CD14-positive monocyte (primary cell): ENCODE measurements at regions not wholly inside any gene's neighbourhood (a gene's known extent, or its start where the extent isn't known, plus 50 kb on each side); places are given as distances from the start of the nearest gene placed in this dataset.

Source experiments
- DNase-seq, 3 donors: peaks; one replicate each; pipeline ENCODE4 v3.0.0-alpha.2; 2011 to 2022
- H2AFZ ChIP-seq: 2 replicates; pipeline ENCODE4 v1.6.0; 2012; ENCODE audit warnings: mild to moderate bottlenecking, low read depth, low read length, inconsistent platforms; ENCODE audit not compliant: insufficient read depth, poor library complexity, severe bottlenecking
- H3K27ac ChIP-seq, 2 donors: 1 replicate in 1 of 2; 2 replicates in 1 of 2; pipeline ENCODE4 v1.5.1; 2012 to 2013; ENCODE audit warnings: low read length in 2 of 2, control low read depth in 1 of 2, inconsistent platforms in 1 of 2, low read depth in 1 of 2, mild to moderate bottlenecking in 1 of 2
- H3K27me3 ChIP-seq, 2 donors: one replicate each; pipeline versions ENCODE4 v1.6.0 to v1.6.1; 2011 to 2013; ENCODE audit warnings: low read length in 2 of 2; ENCODE audit not compliant: control insufficient read depth in 2 of 2, insufficient read depth in 2 of 2
- H3K36me3 ChIP-seq, 2 donors: replicated peaks in 1 of 2; 1 replicate in 1 of 2; 2 replicates in 1 of 2; pipeline versions ENCODE4 v1.5.1 to v1.6.1; 2012 to 2013; ENCODE audit warnings: low read length in 2 of 2, control low read depth in 1 of 2, inconsistent platforms in 1 of 2, mild to moderate bottlenecking in 1 of 2; ENCODE audit not compliant: insufficient read depth in 2 of 2, control insufficient read depth in 1 of 2
- H3K4me1 ChIP-seq, 2 donors: 1 replicate in 1 of 2; 2 replicates in 1 of 2; pipeline versions ENCODE4 v1.5.1 to v1.6.1; 2012 to 2013; ENCODE audit warnings: low read length in 2 of 2, control low read depth in 1 of 2, inconsistent platforms in 1 of 2, mild to moderate bottlenecking in 1 of 2, moderate library complexity in 1 of 2; ENCODE audit not compliant: insufficient read depth in 2 of 2, control insufficient read depth in 1 of 2
- H3K4me2 ChIP-seq: replicated peaks from 2 replicates; pipeline ENCODE3; 2012; ENCODE audit warnings: low read length, moderate library complexity, mild to moderate bottlenecking; ENCODE audit not compliant: poor library complexity, severe bottlenecking; ENCODE audit errors: extremely low read depth
- H3K4me3 ChIP-seq, 3 experiments: fragments of 200-600 bp in 1 of 3; sonication (generic) in 1 of 3; replicated peaks in 1 of 3; 1 replicate in 2 of 3; 2 replicates in 1 of 3; pipeline ENCODE4 v1.5.1; 2011 to 2013; ENCODE audit warnings: low read length in 3 of 3, mild to moderate bottlenecking in 3 of 3, control low read depth in 2 of 3, low read depth in 2 of 3, inconsistent platforms in 1 of 3, moderate library complexity in 1 of 3
- H3K79me2 ChIP-seq: 2 replicates; pipeline ENCODE4 v1.6.0; 2012; ENCODE audit warnings: mild to moderate bottlenecking, control low read depth, inconsistent platforms, low read length, moderate library complexity; ENCODE audit not compliant: insufficient read depth
- H3K9ac ChIP-seq: 2 replicates; pipeline ENCODE4 v1.6.0; 2017; ENCODE audit warnings: low read length, mild to moderate bottlenecking; ENCODE audit not compliant: insufficient read depth, poor library complexity, severe bottlenecking
- H3K9me3 ChIP-seq, 2 donors: replicated peaks in 1 of 2; 1 replicate in 1 of 2; 2 replicates in 1 of 2; pipeline versions ENCODE4 v1.5.1 to v1.6.1; 2012 to 2013; ENCODE audit warnings: low read length in 2 of 2, control low read depth in 1 of 2; ENCODE audit not compliant: control insufficient read depth in 1 of 2, insufficient read depth in 1 of 2
- H4K20me1 ChIP-seq: 2 replicates; pipeline ENCODE4 v1.6.0; 2012; ENCODE audit warnings: mild to moderate bottlenecking, low read length, control low read depth, moderate library complexity; ENCODE audit not compliant: insufficient read depth
- H3K27ac Mint-ChIP-seq, 7 donors: one replicate each; pipeline ENCODE4 v1.8.0; 2020; ENCODE audit warnings: mild to moderate bottlenecking in 7 of 7, mixed read lengths in 7 of 7, moderate library complexity in 6 of 7, inconsistent platforms in 2 of 7
- H3K27me3 Mint-ChIP-seq, 3 donors: one replicate each; pipeline ENCODE4 v1.8.0; 2021 to 2022; ENCODE audit warnings: low read depth in 3 of 3, mild to moderate bottlenecking in 3 of 3, mixed read lengths in 3 of 3, moderate library complexity in 3 of 3, inconsistent platforms in 1 of 3
- H3K36me3 Mint-ChIP-seq, 2 donors: one replicate each; pipeline ENCODE4 v1.8.0; 2020; ENCODE audit warnings: mixed read lengths in 2 of 2, inconsistent platforms in 1 of 2, mild to moderate bottlenecking in 1 of 2
- H3K4me1 Mint-ChIP-seq: one replicate; pipeline ENCODE4 v1.8.0; 2020; ENCODE audit warnings: mild to moderate bottlenecking, mixed read lengths
- H3K4me3 Mint-ChIP-seq, 2 donors: one replicate each; pipeline ENCODE4 v1.8.0; 2020; ENCODE audit warnings: mild to moderate bottlenecking in 2 of 2, mixed read lengths in 2 of 2, moderate library complexity in 1 of 2
- H3K9me3 Mint-ChIP-seq, 7 donors: one replicate each; pipeline ENCODE4 v1.8.0; 2020 to 2022; ENCODE audit warnings: mixed read lengths in 7 of 7, mild to moderate bottlenecking in 6 of 7, moderate library complexity in 6 of 7, inconsistent platforms in 2 of 7
- CTCF ChIP-seq: fragments of 200-600 bp; IDR thresholded peaks from one replicate; pipeline ENCODE4 v1.8.0; 2022; ENCODE audit warnings: antibody characterized with exemption, mild to moderate bottlenecking
- WGBS: methylation state at CpG from one replicate; pipeline ENCODE4 v1.1.5; 2013; ENCODE audit warnings: missing lambda C conversion rate; ENCODE audit not compliant: insufficient coverage; 5-methylcytosine and 5-hydroxymethylcytosine counted together
- intact Hi-C, 2 donors: fragments of 100-400 bp; cut with micrococcal nuclease; formaldehyde crosslinking; loops; one replicate each; pipeline versions ENCODE4 v1.15.0 to v1.15.1; 2023

- Mint-ChIP-seq H3K4me3 (no peak overlapping the region), H3K9me3 (peaks cover 12 to 29% (median 27%) of the 10 kb centered on the region in 7 donors), H3K36me3 (no peaks in the 10 kb centered on the region), H3K4me1 (no peaks in the 10 kb centered on the region), H3K27ac (no peak overlapping the region), H3K27me3 (peaks cover under 1 to 5% (median 4%) of the 10 kb centered on the region in 3 donors)
- H3K4me3 ChIP-seq, result no peak overlapping the region
- no peak overlapping the region for H3K27ac ChIP-seq
- H3K27me3 ChIP-seq, result no peaks in the 10 kb centered on the region
- no peaks in the 10 kb centered on the region for H3K79me2 ChIP-seq
- no peaks in the 10 kb centered on the region for H3K4me1 ChIP-seq
- intact Hi-C loops, result no loop called here
- 89% methylated on average over 7 of the region's 8 CpGs for WGBS
- H3K9ac ChIP-seq, result no peak overlapping the region
- TF ChIP-seq CTCF, result no peak
- no peak overlapping the region for H2AFZ ChIP-seq
- H3K9me3 ChIP-seq, result peaks cover 7 to 16% of the 10 kb centered on the region in 2 donors
- H3K36me3 ChIP-seq, result no peaks in the 10 kb centered on the region
- H3K4me2 ChIP-seq, result no peak overlapping the region
- no peaks in the 10 kb centered on the region for H4K20me1 ChIP-seq
- no peak for DNase-seq
These were observed 314.9 kb upstream of the AUTS2 start for GRCh38 chr7:69283421-69283820.

GRCh38 chr7:69285854-69286253 is 312.4 kb upstream of the AUTS2 start:
- Mint-ChIP-seq H3K9me3 (peaks cover 12 to 29% (median 22%) of the 10 kb centered on the region in 7 donors), H3K4me3 (no peak overlapping the region), H3K27ac (no peak overlapping the region), H3K27me3 (peaks cover 2 to 5% (median 4%) of the 10 kb centered on the region in 3 donors), H3K36me3 (no peaks in the 10 kb centered on the region), H3K4me1 (no peaks in the 10 kb centered on the region)
- Histone ChIP-seq H3K9me3 (peaks cover 7 to 13% of the 10 kb centered on the region in 2 donors), H3K4me2 (no peak overlapping the region), H3K4me3 (no peak overlapping the region), H2AFZ (no peak overlapping the region), H3K9ac (no peak overlapping the region), H3K4me1 (no peaks in the 10 kb centered on the region), H3K27me3 (no peaks in the 10 kb centered on the region), H3K27ac (no peak overlapping the region), H3K36me3 (no peaks in the 10 kb centered on the region), H3K79me2 (no peaks in the 10 kb centered on the region), H4K20me1 (no peaks in the 10 kb centered on the region)
- no peak for TF ChIP-seq CTCF
- intact Hi-C loops, result no loop called here
- no peak for DNase-seq
